ENCODE measurements at regions not wholly inside any gene's neighbourhood (a gene's known extent, or its start where the extent isn't known, plus 50 kb on each side); places are given as distances from the start of the nearest gene placed in this dataset.

- DNase-seq (ENCODE audit: low read depth in 3 of 3, low spot score in 2 of 3) = no peak
Measured at GRCh38 chr16:54346041-54346440, 59.5 kb upstream of the IRX3 start.

DNA sequence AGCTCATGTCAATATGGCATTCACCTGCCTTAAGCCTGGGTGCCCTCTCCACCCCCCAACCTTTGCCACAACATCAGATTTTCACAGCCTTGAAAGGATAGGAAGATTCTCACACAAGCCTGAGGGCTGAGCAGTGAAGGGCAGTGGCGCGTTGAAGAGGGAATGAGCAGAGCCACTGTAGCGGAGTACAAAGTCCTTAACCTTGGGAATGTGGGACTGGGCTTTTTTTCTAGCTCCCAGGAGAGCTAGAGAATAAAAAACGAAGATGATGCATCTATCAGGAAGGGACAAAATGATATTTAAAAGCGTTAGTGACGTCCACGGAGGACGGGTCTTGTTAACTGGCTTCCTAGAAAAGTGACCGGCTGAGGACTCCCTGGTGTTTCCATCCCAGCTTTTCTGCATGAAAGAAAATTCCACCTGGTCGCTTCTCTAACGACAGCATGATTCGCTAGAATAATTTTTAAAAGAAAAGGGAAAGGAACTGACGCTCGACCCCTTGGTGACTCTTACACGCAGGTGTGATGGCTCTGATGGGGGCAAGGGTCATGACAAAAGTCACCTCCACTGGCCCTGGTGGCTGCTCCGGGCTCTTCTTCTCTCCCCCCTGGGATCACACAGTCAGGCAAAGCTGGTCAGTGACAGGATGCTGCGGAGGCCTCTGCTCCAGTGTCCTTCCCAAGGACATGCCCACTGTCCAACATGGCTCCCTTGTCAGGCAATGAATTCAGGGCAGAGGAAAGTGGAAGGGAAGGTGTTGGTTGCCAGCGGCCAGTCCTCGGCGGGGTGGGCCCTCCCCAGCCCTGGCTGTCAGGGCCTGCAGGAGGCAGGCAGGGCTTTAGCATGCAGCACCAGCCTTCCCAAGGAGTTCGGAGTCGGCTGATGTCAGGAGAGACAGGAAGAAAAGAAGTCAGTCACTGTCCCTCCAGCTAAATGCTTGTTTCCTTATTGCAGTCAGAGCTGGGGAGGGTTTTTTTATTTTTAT lies 58.4 kb upstream of the IRX3 start:
- no peak for DNase-seq (ENCODE audit: low read depth in 3 of 3, low spot score in 2 of 3)

- DNase-seq (ENCODE audit: low read depth in 3 of 3, low spot score in 2 of 3) = no peak
Measured at GRCh38 chr16:54342966-54343365, 56.4 kb upstream of the IRX3 start.

DNA sequence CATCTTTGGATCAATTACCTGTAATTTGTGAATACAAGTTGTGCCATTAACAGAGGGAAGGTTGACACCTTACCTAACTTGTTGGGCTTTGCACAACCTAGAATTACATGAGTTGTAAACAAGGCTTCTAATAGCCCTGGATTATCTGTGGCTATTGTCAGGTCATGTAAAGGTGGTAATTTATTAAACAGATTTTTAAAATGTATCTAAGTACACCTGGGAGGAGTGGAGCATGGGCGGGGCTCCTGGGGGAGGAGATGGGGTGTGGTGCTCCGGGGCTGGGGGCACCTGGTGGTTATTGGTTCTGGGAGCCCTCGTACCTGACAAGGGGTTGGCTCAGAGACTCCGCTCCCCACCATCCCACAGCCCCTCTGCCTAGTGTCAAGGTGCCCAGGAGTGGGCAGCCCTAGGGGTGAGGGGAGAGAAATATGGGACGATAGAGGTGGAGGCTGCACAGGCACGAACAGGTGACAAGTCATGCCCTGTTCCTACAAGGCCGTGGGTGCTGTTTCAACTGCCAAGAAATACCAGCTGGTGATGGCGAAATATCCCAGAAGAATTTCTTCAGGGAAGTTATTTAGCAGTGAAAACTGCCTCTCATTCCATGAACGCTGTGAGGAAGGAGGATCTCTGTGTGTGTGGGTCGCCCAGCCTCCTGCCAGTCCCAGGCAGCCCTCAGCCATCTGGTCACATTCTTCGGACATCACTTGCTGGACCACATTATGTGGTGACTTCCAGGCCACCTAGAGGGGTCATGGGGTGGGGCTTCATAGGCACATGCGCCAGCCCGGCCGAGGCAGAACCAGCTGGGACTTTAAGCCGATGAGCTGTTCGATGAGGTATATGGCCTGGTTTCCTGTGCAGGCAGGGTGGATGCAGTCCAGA lies 55.5 kb upstream of the IRX3 start:
- DNase-seq (ENCODE audit: low read depth in 3 of 3, low spot score in 2 of 3) = no peak

GRCh38 chr16:54340531-54340930 lies 53.9 kb upstream of the IRX3 start:
- no peak for DNase-seq (ENCODE audit: low read depth in 3 of 3, low spot score in 2 of 3)

DNA sequence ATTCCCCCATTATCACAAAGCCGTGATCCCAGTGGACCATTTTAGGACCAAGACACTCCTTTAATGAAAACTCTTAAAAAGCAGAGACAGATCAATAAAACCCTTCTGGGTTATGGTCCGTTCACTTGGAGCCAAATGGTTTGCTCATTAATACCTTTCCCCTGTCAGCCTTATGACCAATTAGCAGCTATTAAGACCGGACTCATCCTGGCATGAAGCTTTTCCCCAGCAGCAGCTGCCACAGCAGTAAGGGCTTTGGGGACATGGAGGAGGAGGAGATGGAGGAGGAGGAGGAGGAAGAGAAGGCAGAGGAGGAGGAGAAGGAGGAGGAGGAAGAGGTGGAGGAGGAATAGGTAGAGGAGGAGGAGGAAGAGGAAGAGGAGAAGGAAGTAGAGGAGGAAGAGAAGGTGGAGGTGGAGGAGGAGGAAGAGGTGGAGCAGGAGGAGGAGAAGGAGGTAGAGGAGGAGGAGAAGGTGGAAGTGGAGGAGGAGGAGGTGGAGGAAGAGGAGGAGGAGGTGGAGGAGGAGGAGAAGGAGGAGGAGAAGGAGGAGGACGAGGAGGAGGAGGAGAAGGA lies 50.1 kb upstream of the IRX3 start:
- DNase-seq (ENCODE audit: low read depth in 3 of 3, low spot score in 2 of 3) = no peak

Measured in right renal cortex interstitium (tissue), 3 donors.